OCI-LY1 (cell line): ENCODE measurements at regions not wholly inside any gene's neighbourhood (a gene's known extent, or its start where the extent isn't known, plus 50 kb on each side); places are given as distances from the start of the nearest gene placed in this dataset.

Experiments used
- H2AFZ ChIP-seq: fragments of 200-600 bp; sonication (generic), shearing (Covaris generic); 2 replicates; pipeline ENCODE4 v1.6.0; 2014; ENCODE audit warnings: antibody characterized with exemption, mild to moderate bottlenecking, low read length
- H3F3A ChIP-seq: fragments of 200-600 bp; sonication (generic), shearing (Covaris generic); 2 replicates; pipeline ENCODE4 v1.6.0; 2014; ENCODE audit warnings: mild to moderate bottlenecking, antibody characterized with exemption, low read length, moderate library complexity; ENCODE audit not compliant: insufficient read depth
- H3K27ac ChIP-seq: fragments of 200-600 bp; sonication (generic); 2 replicates; pipeline ENCODE4 v1.5.1; 2014; ENCODE audit warnings: low read length, mixed run types, mild to moderate bottlenecking, low read depth; ENCODE audit not compliant: poor library complexity, severe bottlenecking
- H3K27me3 ChIP-seq: fragments of 200-600 bp; sonication (generic); 2 replicates; pipeline ENCODE4 v1.6.0; 2014; ENCODE audit warnings: antibody characterized with exemption, mild to moderate bottlenecking, low read length, moderate library complexity; ENCODE audit not compliant: insufficient read depth
- H3K36me3 ChIP-seq: fragments of 200-600 bp; sonication (generic); 2 replicates; pipeline ENCODE4 v1.6.1; 2014; ENCODE audit warnings: mild to moderate bottlenecking, antibody characterized with exemption, low read length, moderate library complexity, mixed read lengths; ENCODE audit not compliant: insufficient read depth
- H3K4me1 ChIP-seq: fragments of 200-600 bp; sonication (generic); 2 replicates; pipeline ENCODE4 v1.5.1; 2014; ENCODE audit warnings: mild to moderate bottlenecking, low read length, moderate library complexity; ENCODE audit not compliant: insufficient read depth, severe bottlenecking
- H3K4me2 ChIP-seq: fragments of 200-600 bp; sonication (generic), shearing (Covaris generic); 2 replicates; pipeline ENCODE4 v1.6.1; 2014; ENCODE audit warnings: low read length
- H3K4me3 ChIP-seq: fragments of 200-600 bp; sonication (generic); 2 replicates; pipeline ENCODE4 v1.5.1; 2014; ENCODE audit warnings: low read length, low read depth, mild to moderate bottlenecking, mixed read lengths; ENCODE audit not compliant: poor library complexity, severe bottlenecking
- H3K79me2 ChIP-seq: fragments of 200-600 bp; shearing (Covaris generic); 2 replicates; pipeline ENCODE4 v1.6.1; 2016; ENCODE audit warnings: mixed run types, low read length, mixed read lengths; ENCODE audit not compliant: insufficient read depth
- H3K9ac ChIP-seq: fragments of 200-600 bp; sonication (generic), shearing (Covaris generic); 2 replicates; pipeline ENCODE4 v1.6.1; 2014; ENCODE audit warnings: mild to moderate bottlenecking, low read length, mixed read lengths
- H3K9me2 ChIP-seq: fragments of 200-600 bp; sonication (generic), shearing (Covaris generic); 2 replicates; pipeline ENCODE4 v1.6.1; 2014; ENCODE audit warnings: low read depth, mild to moderate bottlenecking, low read length, mixed read lengths
- H3K9me3 ChIP-seq: fragments of 200-600 bp; shearing (Covaris generic); 2 replicates; pipeline ENCODE4 v1.6.1; 2014; ENCODE audit warnings: low read length, mixed read lengths
- H4K20me1 ChIP-seq: fragments of 200-600 bp; sonication (generic), shearing (Covaris generic); 2 replicates; pipeline ENCODE4 v1.6.0; 2016; ENCODE audit warnings: mild to moderate bottlenecking, low read length; ENCODE audit not compliant: insufficient read depth
- CTCF ChIP-seq: fragments of 200-600 bp; sonication (generic), shearing (Covaris generic); IDR thresholded peaks from 2 replicates; pipeline ENCODE4 v1.5.1; 2017; ENCODE audit warnings: mild to moderate bottlenecking, antibody characterized with exemption, low read length, moderate library complexity, mixed read lengths
- EZH2 ChIP-seq: fragments of 200-600 bp; sonication (generic), shearing (Covaris generic); IDR thresholded peaks from 2 replicates; pipeline ENCODE4 v1.8.0; 2017; ENCODE audit warnings: borderline replicate concordance, mixed run types, mild to moderate bottlenecking, antibody characterized with exemption, low read length, moderate library complexity, mixed read lengths

- H3K4me3 ChIP-seq = no peak overlapping the region
- H3K9me2 ChIP-seq = no peaks in the 10 kb centered on the region
- no peak overlapping the region for H2AFZ ChIP-seq
- H3K4me1 ChIP-seq = no peaks in the 10 kb centered on the region
- H3K9ac ChIP-seq = no peak overlapping the region
- H3F3A ChIP-seq = no peaks in the 10 kb centered on the region
- H4K20me1 ChIP-seq = no peaks in the 10 kb centered on the region
- H3K27me3 ChIP-seq = no peaks in the 10 kb centered on the region
- no peak overlapping the region for H3K4me2 ChIP-seq
- no peaks in the 10 kb centered on the region for H3K79me2 ChIP-seq
- TF ChIP-seq CTCF = no peak
- no peak for TF ChIP-seq EZH2
- H3K27ac ChIP-seq = no peak overlapping the region
- no peaks in the 10 kb centered on the region for H3K36me3 ChIP-seq
- H3K9me3 ChIP-seq = no peaks in the 10 kb centered on the region
These were observed 128.3 kb upstream of the MAN2A1 start for GRCh38 chr5:109561447-109561846.

DNA sequence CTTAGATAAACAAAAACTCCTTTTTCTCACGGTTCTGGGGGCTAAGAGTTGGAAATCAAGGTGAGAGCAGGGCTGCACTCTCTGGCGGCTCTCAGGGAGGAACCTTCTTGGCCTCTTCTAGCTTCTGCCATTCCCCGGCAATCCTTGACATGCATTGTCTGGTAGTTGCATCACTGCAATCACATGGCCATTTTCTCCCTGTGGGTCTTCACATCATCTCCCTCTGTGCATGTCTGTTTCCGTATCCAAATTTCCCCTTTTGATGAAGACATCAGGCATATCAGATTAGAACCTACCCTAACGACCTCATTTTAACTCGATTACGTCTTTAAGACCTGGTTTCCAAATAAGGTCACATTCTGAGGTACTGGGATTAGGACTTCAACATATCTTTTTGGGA lies 129.2 kb upstream of the MAN2A1 start:
- Histone ChIP-seq H3K27me3 (no peaks in the 10 kb centered on the region), H3K4me3 (no peak overlapping the region), H3F3A (no peaks in the 10 kb centered on the region), H3K27ac (no peak overlapping the region), H3K4me2 (no peak overlapping the region), H3K79me2 (no peaks in the 10 kb centered on the region), H3K9me2 (no peaks in the 10 kb centered on the region), H3K4me1 (no peaks in the 10 kb centered on the region), H3K9me3 (no peaks in the 10 kb centered on the region), H2AFZ (no peak overlapping the region), H3K9ac (no peak overlapping the region), H4K20me1 (no peaks in the 10 kb centered on the region), H3K36me3 (no peaks in the 10 kb centered on the region)
- TF ChIP-seq EZH2 (no peak), CTCF (no peak)

DNA sequence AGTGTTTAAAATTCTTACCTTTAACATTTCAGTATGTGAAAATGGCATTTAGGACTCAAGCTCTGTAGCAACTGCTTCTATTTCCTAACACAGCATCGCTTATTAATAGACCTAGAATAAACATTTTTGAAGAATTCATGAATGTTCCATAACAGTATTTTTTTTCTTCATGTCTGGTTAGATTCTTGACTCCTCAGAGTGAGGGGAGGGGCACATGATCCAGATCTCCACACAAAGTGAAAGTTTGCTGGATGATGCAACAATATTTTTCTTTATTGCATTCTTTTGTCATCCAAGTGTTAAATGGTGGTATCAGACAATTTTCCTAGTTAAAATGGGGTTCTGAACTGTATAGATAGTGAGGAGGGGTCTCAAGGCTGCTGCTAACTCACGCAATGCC lies 130.8 kb upstream of the MAN2A1 start:
- Histone ChIP-seq H4K20me1 (no peaks in the 10 kb centered on the region), H3K27ac (no peak overlapping the region), H3K4me2 (no peak overlapping the region), H3K9ac (no peak overlapping the region), H3K27me3 (no peaks in the 10 kb centered on the region), H3K36me3 (no peaks in the 10 kb centered on the region), H3K79me2 (no peaks in the 10 kb centered on the region), H3F3A (no peaks in the 10 kb centered on the region), H3K4me3 (no peak overlapping the region), H3K9me3 (no peaks in the 10 kb centered on the region), H2AFZ (no peak overlapping the region), H3K9me2 (no peaks in the 10 kb centered on the region), H3K4me1 (no peaks in the 10 kb centered on the region)
- TF ChIP-seq EZH2 (no peak), CTCF (no peak)
